Uterus (tissue), 3 donors: ENCODE measurements at regions not wholly inside any gene's neighbourhood (a gene's known extent, or its start where the extent isn't known, plus 50 kb on each side); places are given as distances from the start of the nearest gene placed in this dataset.

Experiments used
- DNase-seq, 2 donors: peaks; one replicate each; pipeline ENCODE4 v3.0.0-alpha.2; 2019 to 2020
- H3K27ac ChIP-seq, 2 donors: fragments of 200-600 bp; sonication (generic); 1 replicate in 1 of 2; 2 replicates in 1 of 2; pipeline ENCODE4 v1.5.1; 2016 to 2018
- H3K27me3 ChIP-seq, 2 donors: fragments of 200-600 bp; sonication (generic); one replicate each; pipeline ENCODE4 v1.5.1; 2018 to 2019; ENCODE audit warnings: control low read depth in 1 of 2
- H3K36me3 ChIP-seq, 2 donors: fragments of 200-600 bp; sonication (generic); one replicate each; pipeline ENCODE4 v1.5.1; 2019; ENCODE audit warnings: control low read depth in 1 of 2
- H3K4me1 ChIP-seq, 2 donors: fragments of 200-600 bp; sonication (generic); one replicate each; pipeline ENCODE4 v1.5.1; 2018 to 2019; ENCODE audit warnings: control low read depth in 1 of 2
- H3K4me3 ChIP-seq, 2 donors: fragments of 200-600 bp; sonication (generic); 1 replicate in 1 of 2; 2 replicates in 1 of 2; pipeline ENCODE4 v1.5.1; 2018 to 2019; ENCODE audit warnings: mild to moderate bottlenecking in 1 of 2
- H3K9me3 ChIP-seq, 2 donors: fragments of 200-600 bp; sonication (generic); one replicate each; pipeline ENCODE4 v1.5.1; 2019; ENCODE audit warnings: control low read depth in 1 of 2
- POLR2A ChIP-seq, 2 donors: fragments of 450-650 bp; IDR thresholded peaks; one replicate each; pipeline ENCODE4 v1.6.1; 2016; ENCODE audit warnings: antibody characterized with exemption in 2 of 2, mild to moderate bottlenecking in 1 of 2, moderate library complexity in 1 of 2
- intact Hi-C: fragments of 100-400 bp; cut with DNase I; formaldehyde crosslinking; loops from one replicate; pipeline ENCODE4 v1.15.1; 2023; ENCODE audit warnings: low total_unique reads
- TF ChIP-seq, protein P1 (sequence below), 4 experiments: fragments of 200-600 bp in 2 of 4; fragments of 450-650 bp in 2 of 4; sonication (generic) in 2 of 4; IDR thresholded peaks; one replicate each; pipeline ENCODE4 v1.5.1; 2016 to 2019; ENCODE audit warnings: antibody characterized with exemption in 4 of 4, mild to moderate bottlenecking in 2 of 4, moderate library complexity in 1 of 4
- donor health status: DM: yes; HTN: yes; CAD: no.

DNA sequence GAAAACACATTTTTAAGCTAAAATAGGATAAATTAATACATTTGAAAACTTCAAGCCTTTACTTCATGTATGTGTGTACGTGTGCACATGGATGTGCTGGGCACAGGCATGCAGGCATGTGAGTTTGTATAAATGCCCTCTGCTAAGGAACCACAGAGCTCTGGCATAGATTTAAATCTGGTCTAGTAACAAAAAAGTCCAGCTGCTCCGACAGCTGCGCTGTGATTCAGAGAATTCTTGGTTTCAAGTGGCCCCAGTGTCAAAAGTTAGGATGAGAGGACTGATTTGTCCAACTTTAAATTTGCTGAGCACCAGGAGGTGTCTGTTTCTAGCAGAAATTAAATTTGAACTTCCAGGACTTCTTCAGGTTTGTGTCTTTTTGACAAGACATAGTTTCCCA is 203.7 kb upstream of the TUT7 start:
- intact Hi-C loops = no loop called here
- no peaks in the 10 kb centered on the region for H3K36me3 ChIP-seq
- TF ChIP-seq, protein P1, sequence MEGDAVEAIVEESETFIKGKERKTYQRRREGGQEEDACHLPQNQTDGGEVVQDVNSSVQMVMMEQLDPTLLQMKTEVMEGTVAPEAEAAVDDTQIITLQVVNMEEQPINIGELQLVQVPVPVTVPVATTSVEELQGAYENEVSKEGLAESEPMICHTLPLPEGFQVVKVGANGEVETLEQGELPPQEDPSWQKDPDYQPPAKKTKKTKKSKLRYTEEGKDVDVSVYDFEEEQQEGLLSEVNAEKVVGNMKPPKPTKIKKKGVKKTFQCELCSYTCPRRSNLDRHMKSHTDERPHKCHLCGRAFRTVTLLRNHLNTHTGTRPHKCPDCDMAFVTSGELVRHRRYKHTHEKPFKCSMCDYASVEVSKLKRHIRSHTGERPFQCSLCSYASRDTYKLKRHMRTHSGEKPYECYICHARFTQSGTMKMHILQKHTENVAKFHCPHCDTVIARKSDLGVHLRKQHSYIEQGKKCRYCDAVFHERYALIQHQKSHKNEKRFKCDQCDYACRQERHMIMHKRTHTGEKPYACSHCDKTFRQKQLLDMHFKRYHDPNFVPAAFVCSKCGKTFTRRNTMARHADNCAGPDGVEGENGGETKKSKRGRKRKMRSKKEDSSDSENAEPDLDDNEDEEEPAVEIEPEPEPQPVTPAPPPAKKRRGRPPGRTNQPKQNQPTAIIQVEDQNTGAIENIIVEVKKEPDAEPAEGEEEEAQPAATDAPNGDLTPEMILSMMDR (IDR thresholded peaks at IDR 0.05) = no peak
- TF ChIP-seq POLR2A (IDR thresholded peaks at IDR 0.05) = no peak
- peak overlapping the region in 1 of 2 donors; percentile 56 for H3K27ac ChIP-seq
- no peaks in the 10 kb centered on the region for H3K9me3 ChIP-seq
- no peak for DNase-seq
- H3K4me1 ChIP-seq = no peaks in the 10 kb centered on the region
- H3K27me3 ChIP-seq = no peaks in the 10 kb centered on the region
- H3K4me3 ChIP-seq = no peak overlapping the region

DNA sequence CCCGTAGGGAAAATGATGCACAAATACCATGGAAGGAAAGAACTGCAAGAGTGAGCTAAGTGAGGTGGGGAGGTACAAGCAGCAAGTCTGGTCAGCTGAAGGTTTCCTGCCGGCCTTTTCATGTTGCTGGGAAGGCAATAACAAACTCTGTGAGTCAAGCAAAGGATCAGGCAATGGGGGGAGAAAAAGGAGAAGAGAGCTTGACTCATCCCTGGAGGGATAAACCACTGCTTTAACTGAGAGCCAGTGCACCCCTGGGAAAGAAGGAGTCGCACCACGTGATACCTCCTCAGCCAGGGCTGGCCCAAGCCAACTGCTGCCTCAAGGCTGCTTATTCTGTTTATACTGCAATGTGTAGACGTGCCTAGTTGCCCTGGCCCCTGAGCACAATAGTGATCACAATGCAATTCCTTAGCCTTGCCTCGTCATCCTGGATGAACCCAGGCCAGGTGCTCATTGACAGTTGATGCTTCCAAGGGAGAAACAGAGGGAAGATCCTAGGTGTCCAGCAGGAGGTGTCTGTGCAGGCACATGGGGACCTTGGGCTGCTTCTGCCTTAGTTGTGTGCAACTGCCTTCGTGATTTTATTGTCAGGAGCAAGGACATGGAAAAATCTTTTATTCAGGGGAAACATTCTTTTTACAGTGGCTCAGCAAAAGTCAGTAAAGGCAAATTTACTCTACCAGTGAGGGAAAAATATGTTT is 203.0 kb upstream of the TUT7 start:
- Histone ChIP-seq H3K27me3 (no peaks in the 10 kb centered on the region), H3K27ac (peak overlapping the region; percentile 14 to 56), H3K36me3 (no peaks in the 10 kb centered on the region), H3K4me3 (no peak overlapping the region), H3K4me1 (no peaks in the 10 kb centered on the region), H3K9me3 (no peaks in the 10 kb centered on the region)
- intact Hi-C loops = no loop called here
- DNase-seq = peak; percentile 67 to 70
- TF ChIP-seq, protein P1 (IDR thresholded peaks at IDR 0.05) = no peak
- no peak for TF ChIP-seq POLR2A (IDR thresholded peaks at IDR 0.05)

DNA sequence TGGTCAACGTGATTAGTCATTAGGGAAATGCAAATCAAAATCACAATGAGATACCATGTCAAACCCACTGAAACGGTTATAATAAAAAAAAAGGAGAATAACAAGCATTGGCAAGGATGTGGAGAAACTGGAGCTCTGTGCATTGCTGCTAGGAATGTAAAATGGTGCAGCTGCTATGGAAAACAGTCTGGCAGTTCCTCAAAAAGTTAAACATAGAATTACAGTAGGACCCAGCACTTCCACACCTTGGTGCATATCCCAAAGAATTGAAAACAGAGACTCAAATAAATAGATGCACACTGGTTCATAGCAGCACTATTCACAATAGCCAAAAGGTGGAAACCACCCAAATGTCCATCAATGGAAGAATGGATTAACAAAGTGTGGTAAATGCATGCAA is 201.5 kb upstream of the TUT7 start:
- H3K36me3 ChIP-seq = no peaks in the 10 kb centered on the region
- intact Hi-C loops = no loop called here
- TF ChIP-seq POLR2A (IDR thresholded peaks at IDR 0.05) = no peak
- TF ChIP-seq, protein P1 (IDR thresholded peaks at IDR 0.05) = no peak
- H3K9me3 ChIP-seq = no peaks in the 10 kb centered on the region
- H3K27me3 ChIP-seq = no peaks in the 10 kb centered on the region
- H3K27ac ChIP-seq = no peak overlapping the region
- no peak for DNase-seq
- no peaks in the 10 kb centered on the region for H3K4me1 ChIP-seq
- no peak overlapping the region for H3K4me3 ChIP-seq

DNA sequence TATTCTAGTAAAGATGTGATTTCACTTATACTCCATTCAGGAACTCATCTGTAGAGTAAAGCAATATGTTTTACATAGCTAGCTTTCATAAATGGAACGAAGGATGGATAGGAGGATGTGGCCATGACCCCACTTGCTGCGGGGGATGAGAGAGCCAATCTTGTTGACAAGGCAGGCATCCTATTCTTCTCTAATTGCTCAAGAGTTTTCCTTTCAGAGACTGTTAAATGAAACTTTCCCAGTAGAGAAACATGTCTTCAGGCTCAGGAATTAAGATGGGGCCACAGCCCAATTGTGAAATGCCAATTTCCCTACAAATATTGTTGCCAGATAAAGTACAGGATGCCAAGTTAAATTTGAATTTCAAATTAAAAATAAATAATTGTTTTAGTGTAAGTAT is 196.2 kb upstream of the TUT7 start:
- no peak overlapping the region for H3K27ac ChIP-seq
- intact Hi-C loops = no loop called here
- H3K4me3 ChIP-seq = no peak overlapping the region
- no peak for DNase-seq
- no peaks in the 10 kb centered on the region for H3K36me3 ChIP-seq
- TF ChIP-seq POLR2A (IDR thresholded peaks at IDR 0.05) = no peak
- TF ChIP-seq, protein P1 (IDR thresholded peaks at IDR 0.05) = no peak
- no peaks in the 10 kb centered on the region for H3K9me3 ChIP-seq
- H3K4me1 ChIP-seq = no peaks in the 10 kb centered on the region
- H3K27me3 ChIP-seq = no peaks in the 10 kb centered on the region

DNA sequence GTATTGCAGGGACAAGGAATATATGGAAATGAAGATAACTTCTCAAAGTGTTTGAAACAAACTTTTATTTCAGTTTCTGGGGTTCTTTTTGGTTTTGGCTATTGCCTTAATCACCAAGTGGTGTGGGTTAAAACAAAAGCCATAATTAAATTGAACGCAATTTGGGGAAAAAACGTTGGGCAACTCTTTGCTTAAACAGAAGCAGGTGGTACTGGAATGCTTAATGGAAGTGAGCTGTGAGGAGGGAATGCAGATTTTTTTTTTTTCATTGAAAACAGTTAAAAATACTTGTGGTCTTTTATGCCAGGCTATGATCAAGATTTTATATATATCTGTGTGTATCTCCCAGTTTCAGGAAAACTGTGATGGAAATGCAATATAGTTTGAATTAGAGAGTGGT is 195.7 kb upstream of the TUT7 start:
- Histone ChIP-seq H3K27me3 (no peaks in the 10 kb centered on the region), H3K9me3 (no peaks in the 10 kb centered on the region), H3K27ac (no peak overlapping the region), H3K4me3 (no peak overlapping the region), H3K4me1 (no peaks in the 10 kb centered on the region), H3K36me3 (no peaks in the 10 kb centered on the region)
- intact Hi-C loops = no loop called here
- no peak for DNase-seq
- no peak for TF ChIP-seq POLR2A (IDR thresholded peaks at IDR 0.05)
- TF ChIP-seq, protein P1 (IDR thresholded peaks at IDR 0.05) = no peak
